Common myeloid progenitor, CD34-positive (primary cell): ENCODE measurements at regions not wholly inside any gene's neighbourhood (a gene's known extent, or its start where the extent isn't known, plus 50 kb on each side); places are given as distances from the start of the nearest gene placed in this dataset.

ENCODE experiments used
- CTCF ChIA-PET: fragments of 350-600 bp; sonication (Branson Sonifier 250); formaldehyde crosslinking; loops from one replicate; lab custom pipeline; 2021; ENCODE audit warnings: antibody characterized with exemption; lab: Charles Lee
- POLR2A ChIA-PET: fragments of 350-600 bp; sonication (Branson Sonifier 250); formaldehyde crosslinking; loops from one replicate; lab custom pipeline; 2021; ENCODE audit warnings: antibody characterized with exemption; lab: Charles Lee
- DNase-seq, 3 donors: peaks; one replicate each; pipeline versions ENCODE4 v3.0.0 to v3.0.0-alpha.2; 2013
- H3K27ac ChIP-seq, 2 experiments: 1 replicate in 1 of 2; 2 replicates in 1 of 2; pipeline ENCODE4 v1.7.0; 2013; ENCODE audit warnings: inconsistent platforms in 2 of 2, low read length in 2 of 2, mild to moderate bottlenecking in 2 of 2, low read depth in 1 of 2, moderate library complexity in 1 of 2; ENCODE audit not compliant: severe bottlenecking in 2 of 2, insufficient read depth in 1 of 2, poor library complexity in 1 of 2
- H3K27me3 ChIP-seq, 5 experiments: replicated peaks in 2 of 5; 1 replicate in 3 of 5; 2 replicates in 2 of 5; pipeline versions ENCODE4 v1.6.1 to v1.7.0; 2013; ENCODE audit warnings: low read length in 4 of 5, mild to moderate bottlenecking in 2 of 5, moderate library complexity in 2 of 5, inconsistent platforms in 1 of 5; ENCODE audit not compliant: insufficient read depth in 5 of 5, control insufficient read depth in 4 of 5
- H3K36me3 ChIP-seq, 4 experiments: 1 replicate in 2 of 4; 2 replicates in 2 of 4; pipeline versions ENCODE4 v1.6.1 to v1.7.0; 2013; ENCODE audit warnings: low read length in 3 of 4, control low read depth in 1 of 4, mild to moderate bottlenecking in 1 of 4; ENCODE audit not compliant: control insufficient read depth in 4 of 4, insufficient read depth in 4 of 4
- H3K4me1 ChIP-seq, 4 experiments: 1 replicate in 3 of 4; 2 replicates in 1 of 4; pipeline versions ENCODE4 v1.6.1 to v1.7.1; 2013; ENCODE audit warnings: low read length in 3 of 4, mild to moderate bottlenecking in 3 of 4, control low read depth in 1 of 4, inconsistent platforms in 1 of 4, moderate library complexity in 1 of 4; ENCODE audit not compliant: control insufficient read depth in 4 of 4, insufficient read depth in 4 of 4; ENCODE audit errors: control extremely low read depth in 1 of 4
- H3K4me3 ChIP-seq, 7 experiments: 1 replicate in 4 of 7; 2 replicates in 3 of 7; pipeline versions ENCODE4 v1.5.1 to v1.7.0; 2013; ENCODE audit warnings: mild to moderate bottlenecking in 7 of 7, low read length in 6 of 7, moderate library complexity in 6 of 7, inconsistent platforms in 2 of 7, low read depth in 2 of 7, control low read depth in 1 of 7; ENCODE audit not compliant: insufficient read depth in 4 of 7, control insufficient read depth in 1 of 7; ENCODE audit errors: extremely low read depth in 1 of 7
- H3K9me3 ChIP-seq, 5 experiments: 1 replicate in 4 of 5; 2 replicates in 1 of 5; pipeline versions ENCODE4 v1.6.1 to v1.7.1; 2013; ENCODE audit warnings: low read length in 4 of 5, mild to moderate bottlenecking in 2 of 5, inconsistent platforms in 1 of 5, low read depth in 1 of 5, moderate library complexity in 1 of 5; ENCODE audit not compliant: control insufficient read depth in 4 of 5, insufficient read depth in 2 of 5; ENCODE audit errors: control extremely low read depth in 1 of 5
- WGBS: methylation state at CpG from one replicate; pipeline ENCODE4 v1.1.5; 2013; ENCODE audit not compliant: insufficient coverage; 5-methylcytosine and 5-hydroxymethylcytosine counted together

DNA sequence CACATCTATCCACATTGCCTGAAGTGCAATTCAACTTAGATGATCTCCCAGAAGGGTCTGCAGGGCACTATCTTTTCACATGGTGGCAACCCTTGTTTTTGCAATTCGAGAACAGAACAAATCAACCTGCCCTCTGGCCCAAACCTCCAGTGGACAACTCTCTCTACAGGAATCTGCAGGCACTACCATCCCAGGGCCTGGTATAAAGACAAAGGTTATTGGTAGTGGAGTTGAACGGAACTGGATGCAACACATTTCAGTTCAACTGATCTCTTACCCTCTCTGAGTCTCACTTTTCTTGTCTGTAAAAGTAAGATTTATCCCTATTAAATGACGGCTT lies 153.2 kb upstream of the EGFLAM start:
- peak overlapping the region in 2 of 7 experiments; percentile 25 to 29 for H3K4me3 ChIP-seq
- DNase-seq, result no peak
- H3K36me3 ChIP-seq, result no peaks in the 10 kb centered on the region
- 67% methylated on average over 1 of the region's 3 CpGs for WGBS
- no peaks in the 10 kb centered on the region for H3K27me3 ChIP-seq
- no peak overlapping the region for H3K27ac ChIP-seq
- peaks cover 9 to 29% (median 22%) of the 10 kb centered on the region in 4 experiments for H3K4me1 ChIP-seq
- H3K9me3 ChIP-seq, result no peaks in the 10 kb centered on the region
- CTCF ChIA-PET, result no interaction called here
- POLR2A ChIA-PET, result no interaction called here

DNA sequence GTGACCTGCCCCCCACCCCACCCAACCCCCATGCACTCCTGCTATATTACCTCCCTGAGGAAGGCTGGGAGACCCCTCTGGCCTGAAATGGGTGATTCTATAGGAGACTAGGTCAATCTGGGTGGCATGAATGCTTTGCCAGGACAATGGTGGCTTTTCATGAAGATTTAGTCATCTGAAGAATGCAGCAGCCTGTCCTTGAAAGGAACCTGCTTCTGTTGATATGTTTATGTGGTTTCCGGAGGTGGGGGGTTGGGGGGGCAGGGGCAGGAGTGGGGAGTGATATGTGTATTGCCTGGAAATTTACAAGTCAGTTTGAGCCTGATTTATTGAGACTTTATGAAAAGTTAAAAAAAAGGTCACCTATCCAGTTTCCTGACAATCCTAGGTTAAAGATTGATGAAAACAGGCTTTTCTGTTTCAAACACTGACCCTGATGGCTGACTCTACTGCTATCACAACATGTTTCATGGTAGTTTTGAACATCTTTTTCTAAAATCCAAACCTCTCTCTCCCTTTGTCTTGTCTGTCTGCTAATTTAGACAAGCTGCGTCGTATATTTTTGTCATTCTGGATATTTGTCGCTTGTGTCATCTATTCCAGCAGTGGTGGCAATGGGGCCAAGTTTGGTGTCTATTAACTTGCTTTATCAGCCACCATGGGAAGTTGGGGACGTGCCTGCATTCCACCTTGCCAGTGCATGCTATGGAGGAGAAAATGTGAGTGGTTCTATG lies 153.7 kb upstream of the EGFLAM start:
- H3K36me3 ChIP-seq, result no peaks in the 10 kb centered on the region
- peak overlapping the region in 2 of 7 experiments; percentile 29 to 48 for H3K4me3 ChIP-seq
- DNase-seq, result peak; percentile 74 to 94 (median 91)
- no peaks in the 10 kb centered on the region for H3K27me3 ChIP-seq
- H3K9me3 ChIP-seq, result no peaks in the 10 kb centered on the region
- H3K27ac ChIP-seq, result no peak overlapping the region
- 23% methylated on average over 5 of the region's 5 CpGs for WGBS
- ChIA-PET CTCF (no interaction called here), POLR2A (no interaction called here)
- peaks cover 9 to 29% (median 22%) of the 10 kb centered on the region in 4 experiments for H3K4me1 ChIP-seq

DNA sequence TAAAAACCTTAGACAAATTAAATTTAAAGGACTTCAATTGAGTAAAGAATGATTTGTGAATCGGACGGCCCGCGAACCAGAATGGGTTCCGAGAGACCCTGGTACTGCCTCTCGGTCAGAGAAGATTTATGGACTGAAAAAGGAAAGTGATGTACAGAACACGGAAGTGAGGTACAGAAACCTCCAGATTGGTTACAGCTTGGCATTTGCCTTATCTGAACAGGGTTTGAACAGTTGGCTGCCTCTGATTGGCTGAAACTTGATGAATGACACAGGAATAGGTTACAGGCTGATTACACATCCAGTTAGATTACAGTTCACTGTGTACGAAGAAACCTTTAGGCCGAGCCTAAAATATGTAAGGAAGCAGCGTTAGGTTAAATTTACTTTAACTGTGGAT lies 156.5 kb upstream of the EGFLAM start:
- DNase-seq, result no peak
- ChIA-PET POLR2A (no interaction called here), CTCF (no interaction called here)
- no peaks in the 10 kb centered on the region for H3K9me3 ChIP-seq
- H3K27ac ChIP-seq, result no peak overlapping the region
- no peaks in the 10 kb centered on the region for H3K36me3 ChIP-seq
- no peaks in the 10 kb centered on the region for H3K27me3 ChIP-seq
- H3K4me1 ChIP-seq, result peaks cover 9 to 28% (median 21%) of the 10 kb centered on the region in 4 experiments
- no peak overlapping the region for H3K4me3 ChIP-seq
- WGBS, result 96% methylated on average over 10 of the region's 10 CpGs

DNA sequence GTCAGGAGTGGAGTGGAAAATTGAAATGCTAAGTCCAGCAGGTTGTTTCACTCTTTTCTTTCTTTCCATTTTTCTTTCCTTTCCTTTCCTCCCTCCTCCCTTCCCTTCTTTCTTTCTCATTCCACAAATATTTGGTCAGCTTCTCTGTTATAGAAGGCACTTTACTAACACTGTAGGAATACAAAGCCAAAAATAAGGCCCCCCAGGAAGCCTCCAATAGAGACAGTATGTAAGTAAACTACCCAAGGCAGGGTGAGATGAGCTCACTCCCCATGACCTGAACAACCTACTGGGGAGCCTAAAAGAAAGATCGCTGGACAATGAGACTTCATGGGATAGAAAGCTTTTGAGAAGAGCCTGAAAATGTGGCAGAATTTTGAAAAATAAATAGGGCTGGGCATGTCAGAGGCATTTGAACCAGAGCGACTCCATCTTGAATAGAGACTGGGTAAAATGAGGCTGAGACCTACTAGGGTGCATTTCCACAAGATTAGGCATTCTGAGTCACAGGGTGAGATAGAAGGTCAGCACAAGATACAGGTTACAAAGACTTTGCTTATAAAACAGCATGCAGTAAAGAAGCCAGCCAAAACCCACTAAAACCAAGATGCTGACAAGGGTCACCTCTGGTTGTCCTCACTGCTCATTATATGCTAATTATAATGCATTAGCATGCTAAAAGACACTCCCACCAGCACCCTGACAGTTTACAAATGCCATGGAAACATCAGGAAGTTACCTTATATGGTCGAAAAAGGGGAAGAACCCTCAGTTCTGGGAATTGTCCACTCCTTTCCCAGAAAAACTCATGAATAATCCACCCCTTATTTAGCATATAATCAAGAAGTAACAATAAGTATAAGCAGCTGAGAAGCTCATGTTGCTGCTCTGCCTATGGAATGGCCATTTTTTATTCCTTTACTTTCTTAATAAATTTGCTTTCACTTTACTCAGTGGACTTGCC lies 158.9 kb upstream of the EGFLAM start:
- H3K4me1 ChIP-seq, result peaks cover 0 to 8% (median 5%) of the 10 kb centered on the region in 4 experiments
- 80% methylated on average over 1 of the region's 3 CpGs for WGBS
- POLR2A ChIA-PET, result no interaction called here
- no peaks in the 10 kb centered on the region for H3K36me3 ChIP-seq
- no peak overlapping the region for H3K4me3 ChIP-seq
- CTCF ChIA-PET, result no interaction called here
- no peaks in the 10 kb centered on the region for H3K9me3 ChIP-seq
- DNase-seq, result peak in 1 of 3 donors; percentile 13
- no peak overlapping the region for H3K27ac ChIP-seq
- H3K27me3 ChIP-seq, result no peaks in the 10 kb centered on the region

DNA sequence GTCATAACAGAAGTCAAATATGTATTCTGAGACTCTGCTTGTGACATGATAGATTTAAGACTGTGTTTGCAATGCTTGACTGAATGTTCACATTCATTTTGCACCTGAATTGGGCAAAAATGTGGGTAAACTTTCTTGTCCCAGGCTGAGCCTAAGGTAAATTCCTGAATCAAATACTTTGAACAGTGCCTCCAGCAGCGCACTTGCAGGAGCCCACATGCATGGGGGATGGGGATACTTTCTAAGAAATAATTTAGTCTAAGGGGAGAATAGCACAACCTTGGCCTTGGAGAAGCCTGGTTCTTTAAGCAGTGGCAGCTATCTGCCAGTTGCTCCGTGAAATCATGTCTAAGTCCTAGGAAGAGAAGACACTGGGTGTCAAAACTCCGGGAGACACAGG lies 163.5 kb upstream of the EGFLAM start:
- no peak overlapping the region for H3K27ac ChIP-seq
- ChIA-PET POLR2A (no interaction called here), CTCF (no interaction called here)
- no peak overlapping the region for H3K4me3 ChIP-seq
- H3K36me3 ChIP-seq, result no peaks in the 10 kb centered on the region
- WGBS, result 95% methylated on average over 3 of the region's 3 CpGs
- no peaks in the 10 kb centered on the region for H3K9me3 ChIP-seq
- no peaks in the 10 kb centered on the region for H3K4me1 ChIP-seq
- peaks cover 0 to 2% (median 0%) of the 10 kb centered on the region in 5 experiments for H3K27me3 ChIP-seq
- DNase-seq, result no peak

DNA sequence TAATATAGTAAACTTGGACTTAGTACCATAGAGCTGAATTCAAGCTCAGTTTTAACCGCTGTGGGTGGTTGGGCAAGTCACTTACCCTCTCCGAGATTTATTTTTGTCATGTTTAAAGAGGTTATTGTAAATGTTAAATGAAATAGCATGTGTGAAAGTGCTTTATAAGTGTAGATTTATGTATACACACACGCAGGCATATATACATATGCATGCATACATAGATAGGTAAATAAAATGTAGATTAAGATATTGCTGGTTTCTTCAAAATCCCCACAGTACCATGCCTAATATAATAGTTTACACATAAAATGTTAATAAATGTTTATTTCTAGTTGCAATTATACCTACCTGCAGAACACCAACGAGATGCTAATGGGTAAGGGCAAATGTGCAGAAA lies 164.5 kb upstream of the EGFLAM start:
- ChIA-PET POLR2A (no interaction called here), CTCF (interaction anchor here (1.5 kb wide), 1 partner anchor 99 kb away, joined by 3 read pairs; no protein-coding TSS in a partner anchor)

DNA sequence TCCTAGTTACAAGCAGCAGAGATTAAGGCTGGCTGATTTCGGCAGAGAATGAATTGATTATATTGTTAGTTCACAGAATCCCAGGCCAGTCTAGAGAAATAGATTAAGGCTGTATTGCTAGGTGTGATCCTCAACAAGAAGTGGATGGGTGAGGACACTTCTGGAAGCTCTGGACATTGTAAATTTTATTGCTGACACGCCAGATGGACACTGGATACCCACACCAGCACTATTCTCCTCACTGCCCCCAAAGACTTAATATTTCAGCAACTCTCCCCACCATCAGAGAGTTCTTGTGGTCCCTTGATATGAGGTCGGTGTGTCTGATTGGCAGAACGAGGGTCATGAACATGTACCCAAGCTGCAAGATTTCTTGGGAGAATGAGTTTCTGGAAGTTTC lies 171.6 kb upstream of the EGFLAM start:
- DNase-seq, result no peak
- CTCF ChIA-PET, result no interaction called here
- POLR2A ChIA-PET, result no interaction called here
- H3K9me3 ChIP-seq, result no peaks in the 10 kb centered on the region
- H3K36me3 ChIP-seq, result no peaks in the 10 kb centered on the region
- no peak overlapping the region for H3K4me3 ChIP-seq
- peaks cover 0 to 6% (median 0%) of the 10 kb centered on the region in 5 experiments for H3K27me3 ChIP-seq
- 90% methylated on average over 3 of the region's 4 CpGs for WGBS
- H3K27ac ChIP-seq, result no peak overlapping the region
- no peaks in the 10 kb centered on the region for H3K4me1 ChIP-seq

More for the DNA sequence above, 164.5 kb upstream of the EGFLAM start:
- Histone ChIP-seq H3K27me3 (peaks cover 0 to 2% (median 0%) of the 10 kb centered on the region in 5 experiments), H3K9me3 (no peaks in the 10 kb centered on the region), H3K27ac (no peak overlapping the region), H3K4me1 (no peaks in the 10 kb centered on the region), H3K36me3 (no peaks in the 10 kb centered on the region), H3K4me3 (no peak overlapping the region)
- WGBS, result 92% methylated on average over 2 of the region's 4 CpGs
- DNase-seq, result no peak
